ENCODE measurements at regions not wholly inside any gene's neighbourhood (a gene's known extent, or its start where the extent isn't known, plus 50 kb on each side); places are given as distances from the start of the nearest gene placed in this dataset.

- TF ChIP-seq EZH2 (IDR thresholded peaks at IDR 0.05) (no peak), POLR2AphosphoS5 (IDR thresholded peaks at IDR 0.05; ENCODE audit: borderline replicate concordance, low read depth, low read length) (no peak), FOXP2 (optimal IDR thresholded peaks at IDR 0.05; ENCODE audit: control extremely low read depth, extremely low read length, insufficient read depth) (no peak)
Measured at GRCh38 chr9:23324511-23324910, 501.5 kb downstream of the ELAVL2 start.
